SU-DHL-6 (cell line): ENCODE measurements at regions not wholly inside any gene's neighbourhood (a gene's known extent, or its start where the extent isn't known, plus 50 kb on each side); places are given as distances from the start of the nearest gene placed in this dataset.

Source experiments
- H2AFZ ChIP-seq: fragments of 200-600 bp; sonication (generic); 2 replicates; pipeline ENCODE4 v1.6.1; 2014; ENCODE audit warnings: low read depth, mild to moderate bottlenecking, moderate library complexity, mixed read lengths, antibody characterized with exemption, low read length; ENCODE audit not compliant: severe bottlenecking
- H3F3A ChIP-seq: fragments of 200-600 bp; shearing (Covaris generic); 2 replicates; pipeline ENCODE4 v1.6.0; 2016; ENCODE audit warnings: antibody characterized with exemption, mild to moderate bottlenecking; ENCODE audit not compliant: insufficient read depth
- H3K27ac ChIP-seq: fragments of 200-600 bp; sonication (generic); 2 replicates; pipeline ENCODE4 v1.5.1; 2016; ENCODE audit warnings: low read depth, mild to moderate bottlenecking, low read length, moderate library complexity, mixed read lengths
- H3K27me3 ChIP-seq: fragments of 200-600 bp; sonication (generic), shearing (Covaris generic); 2 replicates; pipeline ENCODE4 v1.6.0; 2014; ENCODE audit warnings: mild to moderate bottlenecking, low read length
- H3K36me3 ChIP-seq: fragments of 200-600 bp; sonication (generic); 2 replicates; pipeline ENCODE4 v1.6.1; 2014; ENCODE audit warnings: mild to moderate bottlenecking, low read length, mixed read lengths
- H3K4me2 ChIP-seq: fragments of 300-600, 200-600 bp; shearing (Covaris generic), sonication (generic); 2 replicates; pipeline ENCODE4 v1.6.0; 2014; ENCODE audit warnings: low read length, low read depth, mild to moderate bottlenecking; ENCODE audit not compliant: poor library complexity, severe bottlenecking
- H3K4me3 ChIP-seq: fragments of 200-600 bp; sonication (generic); 2 replicates; pipeline ENCODE4 v1.5.1; 2014; ENCODE audit warnings: antibody characterized with exemption, low read length, mild to moderate bottlenecking, mixed read lengths; ENCODE audit not compliant: insufficient read depth, poor library complexity, severe bottlenecking
- H3K79me2 ChIP-seq: fragments of 200-600 bp; sonication (generic); 2 replicates; pipeline ENCODE4 v1.6.1; 2014; ENCODE audit warnings: mild to moderate bottlenecking, low read length, moderate library complexity; ENCODE audit not compliant: insufficient read depth
- H3K9ac ChIP-seq: fragments of 200-600 bp; sonication (generic); 2 replicates; pipeline ENCODE4 v1.7.0; 2014; ENCODE audit warnings: mild to moderate bottlenecking, low read length
- H3K9me2 ChIP-seq: fragments of 200-600 bp; sonication (generic); replicated peaks from 2 replicates; pipeline ENCODE4 v1.6.1; 2014; ENCODE audit warnings: low read length; ENCODE audit not compliant: insufficient read depth
- H3K9me3 ChIP-seq: fragments of 200-600 bp; sonication (generic); 2 replicates; pipeline ENCODE4 v1.6.1; 2014; ENCODE audit warnings: low read length, mixed read lengths; ENCODE audit not compliant: insufficient read depth
- H4K20me1 ChIP-seq: fragments of 200-600 bp; sonication (generic); 2 replicates; pipeline ENCODE4 v1.6.1; 2014; ENCODE audit warnings: low read depth, mild to moderate bottlenecking, antibody characterized with exemption, low read length, moderate library complexity, mixed read lengths
- CTCF ChIP-seq: fragments of 200-600 bp; sonication (generic); IDR thresholded peaks from one replicate; pipeline ENCODE4 v1.5.1; 2017; ENCODE audit warnings: antibody characterized with exemption, mild to moderate bottlenecking, low read length, moderate library complexity; ENCODE audit not compliant: insufficient read depth, poor library complexity, severe bottlenecking
- EZH2phosphoT487 ChIP-seq: fragments of 200-600 bp; sonication (generic), shearing (Covaris generic); conservative IDR thresholded peaks from 2 replicates; pipeline ENCODE4 v1.6.1; 2018; ENCODE audit warnings: mild to moderate bottlenecking, antibody characterized with exemption, low read length, moderate library complexity, mixed read lengths

- Histone ChIP-seq H3K79me2 (no peaks in the 10 kb centered on the region), H3K9ac (no peak overlapping the region), H3K9me3 (no peaks in the 10 kb centered on the region), H3K9me2 (no peaks in the 10 kb centered on the region), H3K36me3 (no peaks in the 10 kb centered on the region), H3F3A (no peaks in the 10 kb centered on the region), H3K27me3 (no peaks in the 10 kb centered on the region), H3K4me2 (no peak overlapping the region), H3K4me3 (no peak overlapping the region), H2AFZ (no peak overlapping the region), H4K20me1 (no peaks in the 10 kb centered on the region), H3K27ac (no peak overlapping the region)
- TF ChIP-seq CTCF: no peak
- no peak for TF ChIP-seq EZH2phosphoT487
These were observed 221.8 kb upstream of the IRX3 start for GRCh38 chr16:54508351-54508750.

DNA sequence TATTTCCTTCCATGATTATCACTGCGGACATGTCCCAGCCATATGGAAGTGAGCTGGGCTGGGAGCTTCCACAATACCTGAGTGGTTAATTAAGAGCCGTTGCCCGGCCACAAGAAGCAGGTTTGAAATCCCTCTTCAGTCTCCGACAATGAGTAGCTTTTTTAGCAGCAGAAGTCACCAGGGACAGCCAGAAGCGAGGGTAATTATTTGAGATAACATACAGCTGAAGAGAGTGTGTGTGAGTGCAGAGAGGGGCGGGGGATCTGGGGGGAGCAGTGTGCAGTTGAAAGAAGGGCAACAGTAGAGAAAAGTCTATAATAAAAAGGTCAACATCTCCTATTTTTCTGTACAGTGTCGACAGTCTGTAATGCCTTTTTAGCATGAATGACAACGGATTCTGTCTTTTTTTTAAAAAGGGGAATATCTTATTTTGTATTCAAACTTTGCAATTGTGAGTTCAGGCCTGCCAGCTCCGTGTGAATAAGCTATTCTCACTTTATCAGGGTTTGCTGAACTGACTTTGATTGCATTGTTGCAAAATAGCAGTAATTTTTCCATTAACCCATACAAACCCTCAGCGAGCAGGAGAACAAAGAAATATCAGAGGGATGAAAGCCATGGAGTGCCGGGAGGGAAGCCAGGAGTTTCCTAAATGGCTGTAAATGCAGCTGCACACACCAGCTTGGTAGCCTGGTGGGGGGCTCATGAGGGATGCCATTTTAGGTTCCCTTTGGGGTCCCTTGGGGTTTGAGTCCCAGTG lies 220.3 kb upstream of the IRX3 start:
- H3K9me3 ChIP-seq: no peaks in the 10 kb centered on the region
- no peak overlapping the region for H2AFZ ChIP-seq
- no peaks in the 10 kb centered on the region for H3K27me3 ChIP-seq
- no peak overlapping the region for H3K27ac ChIP-seq
- H3K9me2 ChIP-seq: no peaks in the 10 kb centered on the region
- H3K9ac ChIP-seq: no peak overlapping the region
- H4K20me1 ChIP-seq: no peaks in the 10 kb centered on the region
- H3F3A ChIP-seq: no peaks in the 10 kb centered on the region
- H3K36me3 ChIP-seq: no peaks in the 10 kb centered on the region
- no peak for TF ChIP-seq EZH2phosphoT487
- TF ChIP-seq CTCF: no peak
- H3K4me3 ChIP-seq: no peak overlapping the region
- H3K79me2 ChIP-seq: no peaks in the 10 kb centered on the region
- H3K4me2 ChIP-seq: no peak overlapping the region

GRCh38 chr16:54506214-54506580 lies 219.6 kb upstream of the IRX3 start:
- H4K20me1 ChIP-seq: no peaks in the 10 kb centered on the region

More at GRCh38 chr16:54506214-54506580, 219.6 kb upstream of the IRX3 start:
- Histone ChIP-seq H3K27ac (no peak overlapping the region), H3F3A (no peaks in the 10 kb centered on the region), H3K9me2 (no peaks in the 10 kb centered on the region), H3K4me3 (no peak overlapping the region), H3K4me2 (no peak overlapping the region), H3K36me3 (no peaks in the 10 kb centered on the region), H3K9ac (no peak overlapping the region), H3K79me2 (no peaks in the 10 kb centered on the region), H2AFZ (no peak overlapping the region), H3K27me3 (no peaks in the 10 kb centered on the region), H3K9me3 (no peaks in the 10 kb centered on the region)
- TF ChIP-seq CTCF (no peak), EZH2phosphoT487 (no peak)
